ENCODE measurements at regions not wholly inside any gene's neighbourhood (a gene's known extent, or its start where the extent isn't known, plus 50 kb on each side); places are given as distances from the start of the nearest gene placed in this dataset.
"Not testable (repeated sequence)": the region's sequence is repeated elsewhere in the genome, so short reads cannot be mapped to it uniquely, and the experiment has no call there.

GRCh38 chr20:47970282-47970903 is 185.1 kb upstream of the SULF2 start:
- DNase-seq (ENCODE audit: low read depth, low spot score) = peak; percentile 73

GRCh38 chr20:47969426-47969825 is 184.1 kb upstream of the SULF2 start:
- peak; percentile 39 for DNase-seq (ENCODE audit: low read depth, low spot score)

- no peak for DNase-seq (ENCODE audit: low read depth, low spot score)
These were observed 183.4 kb upstream of the SULF2 start for GRCh38 chr20:47968541-47969310.

- no peak for DNase-seq (ENCODE audit: low read depth, low spot score)
These were observed 178.9 kb upstream of the SULF2 start for GRCh38 chr20:47964149-47964548.

- no peak for DNase-seq (ENCODE audit: low read depth, low spot score)
These were observed 177.7 kb upstream of the SULF2 start for GRCh38 chr20:47963022-47963421.

- peak; percentile 66 for DNase-seq (ENCODE audit: low read depth, low spot score)
These were observed 177.1 kb upstream of the SULF2 start for GRCh38 chr20:47962286-47962963.

GRCh38 chr20:47960769-47961541 is 175.7 kb upstream of the SULF2 start:
- DNase-seq (ENCODE audit: low read depth, low spot score) = no peak

- DNase-seq (ENCODE audit: low read depth, low spot score) = no peak
These were observed 175.0 kb upstream of the SULF2 start for GRCh38 chr20:47960277-47960676.

- not testable (repeated sequence) for DNase-seq (ENCODE audit: low read depth, low spot score)
These were observed 172.9 kb upstream of the SULF2 start for GRCh38 chr20:47957989-47958801.

GRCh38 chr20:47957135-47957534 is 171.9 kb upstream of the SULF2 start:
- no peak for DNase-seq (ENCODE audit: low read depth, low spot score)

GRCh38 chr20:47956268-47956995 is 171.2 kb upstream of the SULF2 start:
- no peak for DNase-seq (ENCODE audit: low read depth, low spot score)

- DNase-seq (ENCODE audit: low read depth, low spot score) = no peak
These were observed 168.2 kb upstream of the SULF2 start for GRCh38 chr20:47953471-47953870.

- no peak for DNase-seq (ENCODE audit: low read depth, low spot score)
These were observed 166.8 kb upstream of the SULF2 start for GRCh38 chr20:47952023-47952564.

GRCh38 chr20:47951521-47951971 is 166.3 kb upstream of the SULF2 start:
- peak; percentile 28 for DNase-seq (ENCODE audit: low read depth, low spot score)

- no peak for DNase-seq (ENCODE audit: low read depth, low spot score)
These were observed 165.6 kb upstream of the SULF2 start for GRCh38 chr20:47950913-47951283.

- DNase-seq (ENCODE audit: low read depth, low spot score) = no peak
These were observed 165.0 kb upstream of the SULF2 start for GRCh38 chr20:47950124-47950912.

GRCh38 chr20:47949230-47949629 is 163.9 kb upstream of the SULF2 start:
- DNase-seq (ENCODE audit: low read depth, low spot score) = no peak

GRCh38 chr20:47944682-47945081 is 159.4 kb upstream of the SULF2 start:
- no peak for DNase-seq (ENCODE audit: low read depth, low spot score)

GRCh38 chr20:47941869-47942268 is 156.6 kb upstream of the SULF2 start:
- DNase-seq (ENCODE audit: low read depth, low spot score) = no peak
